OCI-LY1 (cell line): ENCODE measurements at regions not wholly inside any gene's neighbourhood (a gene's known extent, or its start where the extent isn't known, plus 50 kb on each side); places are given as distances from the start of the nearest gene placed in this dataset.

ENCODE experiments used
- CTCF ChIP-seq: fragments of 200-600 bp; sonication (generic), shearing (Covaris generic); IDR thresholded peaks from 2 replicates; pipeline ENCODE4 v1.5.1; 2017; ENCODE audit warnings: mild to moderate bottlenecking, antibody characterized with exemption, low read length, moderate library complexity, mixed read lengths
- EZH2 ChIP-seq: fragments of 200-600 bp; sonication (generic), shearing (Covaris generic); IDR thresholded peaks from 2 replicates; pipeline ENCODE4 v1.8.0; 2017; ENCODE audit warnings: borderline replicate concordance, mixed run types, mild to moderate bottlenecking, antibody characterized with exemption, low read length, moderate library complexity, mixed read lengths

GRCh38 chr11:121793291-121793690 lies 322.7 kb downstream of the BLID start:
- no peak for TF ChIP-seq CTCF
- TF ChIP-seq EZH2 = no peak
